CD4-positive, alpha-beta T cell treated with Interleukin-21 for 1 hour (primary cell): ENCODE measurements at regions not wholly inside any gene's neighbourhood (a gene's known extent, or its start where the extent isn't known, plus 50 kb on each side); places are given as distances from the start of the nearest gene placed in this dataset.
"Not testable (repeated sequence)": the region's sequence is repeated elsewhere in the genome, so short reads cannot be mapped to it uniquely, and the experiment has no call there.

Experiments
- DNase-seq: peaks from one replicate; pipeline ENCODE4 v3.0.0-alpha.2; 2020

DNA sequence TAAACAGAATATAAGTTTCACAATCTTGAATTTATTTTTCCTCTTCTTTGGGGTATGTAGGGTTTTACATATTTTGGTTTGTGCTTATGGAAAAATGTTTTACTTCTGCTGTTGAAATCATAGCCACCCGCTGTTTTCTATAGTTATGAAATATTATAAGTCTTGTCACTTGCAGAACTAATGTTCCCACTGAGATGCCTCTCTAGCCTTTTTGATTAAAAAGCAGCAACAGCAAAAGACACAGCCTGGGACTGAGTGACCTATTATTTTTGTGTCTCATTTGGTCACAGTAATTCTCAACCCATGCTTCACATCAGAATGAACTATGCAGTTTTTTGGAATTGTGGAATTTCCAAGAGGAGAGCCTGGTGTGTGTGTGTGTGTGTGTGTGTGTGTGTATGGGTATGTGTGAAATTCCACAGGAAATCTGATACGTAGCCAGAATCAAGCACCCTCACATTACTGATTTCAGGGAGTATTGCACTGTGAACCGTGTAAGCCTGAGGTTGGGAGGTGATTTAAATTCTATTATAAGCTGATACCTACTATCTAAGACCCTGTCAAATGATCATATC is 55.7 kb upstream of the FRMD6 start:
- no peak for DNase-seq

DNA sequence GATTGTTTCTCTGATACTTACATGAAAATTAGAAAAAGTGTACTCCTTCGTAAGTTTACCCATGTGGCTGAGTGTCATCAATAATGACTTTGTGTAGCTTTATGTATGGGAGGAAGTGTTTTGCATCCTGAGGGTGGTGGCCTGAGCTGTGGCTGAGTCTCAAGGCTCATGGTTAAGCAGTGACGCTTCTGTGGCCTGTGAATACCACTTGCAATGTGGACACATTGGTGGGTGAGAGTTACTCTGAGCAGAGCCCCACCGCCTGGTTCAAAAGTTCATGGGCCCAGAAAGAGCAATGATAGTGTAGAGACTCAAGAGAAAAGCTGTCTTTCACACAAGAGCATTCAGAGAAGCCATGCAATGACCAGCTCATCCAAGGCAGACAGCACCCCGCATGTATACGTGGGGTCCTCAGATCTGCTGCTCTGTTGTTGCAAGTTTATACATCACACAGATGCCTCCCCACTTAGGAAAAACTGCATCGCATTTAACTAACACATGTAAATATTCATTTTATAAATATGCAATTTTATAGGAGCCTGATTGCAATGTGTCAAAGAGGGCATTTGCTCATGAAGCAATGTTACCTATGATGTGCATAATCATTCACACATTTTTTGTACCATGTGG is 55.1 kb upstream of the FRMD6 start:
- DNase-seq: peak; percentile 5

DNA sequence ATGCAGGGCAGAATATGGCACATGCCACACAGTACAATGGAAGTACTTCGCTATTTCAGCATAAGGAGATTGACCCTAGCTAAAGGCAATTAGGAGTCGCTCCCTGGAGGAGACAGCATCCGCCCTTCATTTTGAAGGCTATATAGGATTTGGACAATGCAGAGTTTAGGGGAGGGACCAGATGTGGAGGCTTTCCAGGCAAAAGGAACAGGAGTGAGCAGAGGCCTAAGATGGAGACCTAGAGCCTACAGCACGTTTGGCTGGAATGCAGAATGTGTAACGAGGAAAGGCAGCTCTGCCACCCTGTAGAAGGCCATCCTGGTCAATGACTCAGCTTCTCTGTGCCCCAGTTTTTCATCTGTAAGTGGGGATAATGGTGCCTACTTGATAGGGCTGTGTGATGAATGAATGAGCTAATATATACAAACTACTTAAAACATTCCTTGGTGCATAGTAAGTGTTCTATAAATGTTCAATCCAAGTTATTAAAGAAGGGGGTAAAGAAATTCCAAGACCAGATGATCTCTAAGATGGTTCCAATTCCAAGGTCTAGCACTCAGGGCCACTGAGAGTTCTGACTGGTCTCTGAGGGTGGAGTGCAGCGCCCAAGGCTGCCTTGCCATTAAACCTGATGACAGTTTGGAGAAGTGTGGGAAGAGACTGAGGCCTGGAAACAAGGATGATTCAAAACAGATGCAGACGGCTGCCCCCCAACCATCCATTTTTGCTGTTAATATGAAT is 54.3 kb upstream of the FRMD6 start:
- no peak for DNase-seq

DNA sequence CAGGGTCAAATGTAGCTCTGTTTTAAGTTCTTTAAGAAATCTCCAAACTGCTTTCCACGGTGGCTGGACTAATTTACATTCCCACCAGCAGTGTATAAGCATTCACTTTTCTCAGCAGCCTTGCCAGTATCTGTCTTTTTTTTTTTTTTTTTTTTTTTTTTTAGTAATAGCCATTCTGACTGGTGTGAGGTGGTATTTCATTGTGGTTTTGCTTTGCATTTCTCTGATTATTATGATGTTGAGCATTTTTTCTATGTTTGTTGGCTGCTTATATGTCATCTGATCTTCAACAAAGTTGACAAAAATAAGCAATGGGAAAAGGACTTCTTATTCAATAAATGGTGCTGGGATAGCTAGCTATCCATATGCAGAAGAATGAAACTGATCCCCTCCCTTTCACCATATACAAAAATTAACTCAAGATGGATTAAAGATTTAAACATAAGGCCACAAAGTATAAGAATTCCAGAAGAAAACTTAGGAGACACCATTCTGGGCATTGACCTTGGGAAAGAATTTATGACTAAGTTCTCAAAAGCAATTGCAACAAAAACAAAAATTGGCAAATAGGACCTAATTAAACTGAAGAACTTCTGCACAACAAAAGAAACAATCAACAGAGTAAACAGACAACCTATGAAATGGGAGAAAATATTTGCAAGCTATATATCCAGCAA is 52.6 kb upstream of the FRMD6 start:
- DNase-seq: not testable (repeated sequence)

DNA sequence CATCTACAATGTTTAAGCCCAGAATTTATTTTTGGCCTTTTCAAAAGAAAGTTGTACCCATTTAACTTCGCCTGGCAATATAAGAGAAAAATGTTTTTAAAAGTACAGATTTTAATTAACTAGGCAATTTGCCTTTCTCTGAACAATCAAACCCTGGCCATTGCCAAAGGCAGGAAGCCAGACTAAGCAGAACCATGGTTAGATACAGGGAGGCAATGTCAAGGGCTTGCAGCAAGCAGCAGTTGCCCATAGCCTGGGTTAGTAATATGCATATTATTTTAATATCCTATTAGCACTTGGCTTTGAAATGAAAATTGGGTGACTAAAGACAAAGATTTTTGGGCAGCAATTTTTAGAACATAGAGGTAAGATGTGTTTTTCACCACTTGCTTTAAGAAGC is 51.1 kb upstream of the FRMD6 start:
- no peak for DNase-seq
